Limb (tissue), 2 donors: ENCODE measurements at regions not wholly inside any gene's neighbourhood (a gene's known extent, or its start where the extent isn't known, plus 50 kb on each side); places are given as distances from the start of the nearest gene placed in this dataset.

Experiments
- DNase-seq, 2 donors: peaks; one replicate each; pipeline ENCODE4 v3.0.0-alpha.2; 2016; ENCODE audit errors: extremely low spot score in 2 of 2

- DNase-seq: no peak
These were observed 136.9 kb downstream of the RBFOX3 start for GRCh38 chr17:79473876-79474440.

DNA sequence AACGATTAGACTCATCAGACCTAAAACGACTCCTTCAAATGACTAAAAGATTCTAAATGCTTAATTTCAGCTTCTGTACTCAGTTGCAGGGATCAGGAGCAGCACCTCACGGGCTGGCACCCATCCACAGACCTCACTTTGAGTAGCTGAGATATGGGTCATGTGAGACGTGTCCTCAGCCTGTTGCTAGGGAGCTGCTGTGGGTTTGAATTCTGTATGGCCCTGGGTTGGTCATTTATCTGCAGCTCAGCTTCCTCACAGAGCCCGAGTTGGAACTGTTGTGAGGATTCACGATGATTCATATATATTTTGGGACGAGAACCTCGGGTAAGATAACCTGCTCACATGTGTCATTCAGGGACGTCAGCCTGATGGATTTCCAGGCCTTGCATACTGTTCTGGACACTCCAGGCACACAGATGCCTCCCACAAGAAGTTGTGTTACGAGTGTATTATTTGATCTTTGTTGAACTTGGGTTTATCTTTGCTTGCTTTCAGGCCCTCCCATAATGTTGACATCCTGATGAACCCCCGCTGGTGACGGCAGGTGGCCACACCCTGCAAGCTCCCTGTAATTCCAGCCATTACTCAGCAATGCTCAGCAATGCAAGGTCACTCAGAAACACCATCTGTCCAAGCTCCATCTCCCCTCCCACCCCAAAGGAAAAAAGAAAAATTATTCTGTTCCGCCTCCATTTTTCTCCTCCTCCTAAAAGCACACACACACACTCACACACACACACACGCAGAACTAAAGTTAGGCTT lies 137.6 kb downstream of the RBFOX3 start:
- peak in 1 of 2 donors; percentile 42 for DNase-seq

- no peak for DNase-seq
These were observed 140.1 kb downstream of the RBFOX3 start for GRCh38 chr17:79470754-79471153.

DNA sequence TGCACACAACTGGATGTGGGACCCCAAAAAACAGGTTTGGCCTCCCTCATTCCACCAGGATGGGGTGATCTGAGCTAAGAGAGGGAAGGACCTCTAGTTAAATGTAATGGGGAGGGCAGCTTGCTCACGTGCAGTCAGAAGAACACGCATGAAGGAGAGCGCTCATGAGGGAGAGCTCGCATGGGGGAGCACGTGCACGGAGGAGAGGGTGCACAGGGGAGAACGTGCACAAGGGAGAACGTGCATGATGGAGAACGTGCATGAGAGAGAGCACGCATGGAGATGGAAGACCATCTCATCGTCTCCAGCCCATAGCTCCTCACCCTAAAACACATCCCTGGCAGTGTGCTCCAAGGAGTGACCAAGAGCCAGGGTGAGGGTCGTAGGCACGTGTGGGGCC lies 141.2 kb downstream of the RBFOX3 start:
- no peak for DNase-seq

- DNase-seq: no peak
These were observed 142.5 kb downstream of the RBFOX3 start for GRCh38 chr17:79468183-79468944.

DNA sequence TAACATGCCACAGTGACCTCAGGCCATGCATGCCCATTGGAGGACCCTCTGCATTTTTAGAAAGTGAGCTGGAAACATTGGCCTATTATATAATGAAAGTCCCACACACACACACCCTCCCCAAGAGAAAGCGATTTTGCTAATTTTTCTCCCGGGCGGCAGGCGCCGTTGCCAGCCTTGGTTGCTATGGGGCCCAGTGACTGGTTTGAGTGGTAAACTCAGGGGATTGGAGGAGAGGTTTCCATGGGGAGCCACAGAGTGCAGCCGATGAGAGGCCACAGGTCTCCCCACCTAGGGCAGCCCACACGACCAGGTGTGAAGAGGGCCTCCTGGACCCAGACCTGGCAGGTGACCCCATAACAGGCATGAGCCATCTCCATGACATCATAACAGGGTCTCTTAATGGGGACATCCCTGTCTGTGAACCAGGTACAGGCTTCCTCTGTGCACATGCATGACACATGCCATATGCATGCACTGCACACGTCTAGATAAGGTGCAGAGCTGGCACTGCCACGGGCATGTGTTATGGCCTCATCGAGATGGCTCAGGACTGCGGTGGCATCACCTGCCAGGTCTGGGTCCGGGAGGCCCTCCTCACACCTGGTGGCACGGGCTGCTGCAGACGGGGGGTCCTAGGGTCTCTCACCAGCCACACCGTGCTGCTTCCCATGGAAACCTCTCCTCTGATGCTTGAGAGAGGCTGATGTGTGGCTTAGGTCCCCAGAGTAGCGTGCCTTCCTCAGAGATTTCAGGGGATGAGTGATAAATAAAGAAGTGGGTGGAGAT lies 144.1 kb downstream of the RBFOX3 start:
- no peak for DNase-seq

DNA sequence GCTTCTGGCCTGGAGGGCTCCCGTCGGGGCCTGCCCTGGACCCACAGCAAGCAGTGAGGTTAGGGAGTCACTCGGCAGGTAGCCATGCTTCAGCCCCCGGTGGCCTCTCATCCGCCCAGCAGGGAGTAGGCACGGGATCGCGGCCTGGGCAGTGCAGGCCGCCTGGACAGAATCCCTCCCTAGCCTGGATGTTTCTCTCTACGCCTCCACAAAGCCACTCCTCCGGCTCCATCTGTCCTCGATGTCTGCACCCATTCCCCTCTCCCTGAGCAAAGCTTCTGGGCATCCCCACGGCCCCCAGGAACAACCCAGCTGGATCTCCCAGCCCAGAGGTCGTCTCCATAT lies 145.2 kb downstream of the RBFOX3 start:
- no peak for DNase-seq

DNA sequence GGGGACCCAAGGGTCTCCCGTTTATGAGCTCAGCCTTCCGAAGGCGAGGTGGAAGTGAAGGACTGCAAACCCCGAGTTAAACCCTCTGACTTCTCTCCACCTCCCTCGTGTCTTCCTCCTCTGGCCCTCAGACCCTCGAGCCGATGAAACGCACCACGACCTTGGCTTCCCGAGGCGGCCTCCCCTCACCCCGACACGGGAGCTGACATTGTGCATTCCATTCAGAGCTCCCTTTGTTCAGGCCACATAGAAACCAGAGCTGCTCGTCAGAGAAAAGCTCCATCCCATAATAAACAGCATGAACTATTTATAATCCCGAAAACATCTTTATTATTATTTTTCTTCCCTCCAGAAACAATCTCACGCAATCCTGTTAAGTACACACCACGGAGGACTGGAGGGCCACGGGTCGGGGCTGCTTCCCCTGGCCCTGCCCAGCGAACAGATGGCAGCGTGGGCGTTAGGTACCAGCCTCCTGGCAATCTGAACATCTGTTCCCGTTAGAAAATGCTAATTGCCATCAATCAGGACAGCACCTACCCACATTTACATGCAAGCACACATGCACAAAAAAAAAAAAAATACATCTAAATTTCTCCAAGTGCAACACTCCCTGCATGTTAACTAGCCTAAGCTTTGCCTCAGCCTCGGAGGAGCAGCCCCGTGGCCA lies 145.7 kb downstream of the RBFOX3 start:
- no peak for DNase-seq

DNA sequence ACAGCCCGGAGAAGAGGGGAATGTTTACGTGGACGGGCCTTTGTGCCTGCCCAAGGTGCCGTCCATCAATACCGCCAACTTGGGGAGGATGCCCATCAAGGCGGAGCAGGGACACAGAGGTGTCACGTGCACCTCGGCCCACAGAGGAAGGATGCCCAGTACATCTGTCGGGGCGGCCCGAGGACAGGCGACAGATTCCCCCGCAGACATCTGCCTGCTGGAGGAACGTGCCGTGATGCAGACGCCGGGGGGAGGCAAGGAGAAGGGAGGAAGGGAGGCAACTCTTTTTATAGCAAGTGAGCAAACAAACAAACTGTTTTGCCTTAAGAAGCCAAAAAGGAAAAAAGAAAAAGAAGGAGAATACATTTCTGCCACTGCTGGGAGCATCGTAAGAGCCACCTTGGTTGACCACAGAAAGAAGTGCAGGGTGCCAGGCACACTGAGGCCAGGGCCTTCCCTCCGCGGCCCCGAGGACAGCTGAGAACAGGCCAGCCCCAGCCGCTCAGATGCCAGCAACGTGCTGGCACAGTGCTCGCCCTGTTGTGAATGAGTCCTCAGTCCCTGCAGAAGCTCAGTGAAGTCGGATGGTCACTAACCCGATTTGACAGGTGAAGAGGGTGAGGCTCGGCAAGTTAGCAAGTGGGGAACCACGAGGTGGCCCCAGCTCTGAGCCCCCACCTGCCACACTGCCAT lies 146.4 kb downstream of the RBFOX3 start:
- no peak for DNase-seq

DNA sequence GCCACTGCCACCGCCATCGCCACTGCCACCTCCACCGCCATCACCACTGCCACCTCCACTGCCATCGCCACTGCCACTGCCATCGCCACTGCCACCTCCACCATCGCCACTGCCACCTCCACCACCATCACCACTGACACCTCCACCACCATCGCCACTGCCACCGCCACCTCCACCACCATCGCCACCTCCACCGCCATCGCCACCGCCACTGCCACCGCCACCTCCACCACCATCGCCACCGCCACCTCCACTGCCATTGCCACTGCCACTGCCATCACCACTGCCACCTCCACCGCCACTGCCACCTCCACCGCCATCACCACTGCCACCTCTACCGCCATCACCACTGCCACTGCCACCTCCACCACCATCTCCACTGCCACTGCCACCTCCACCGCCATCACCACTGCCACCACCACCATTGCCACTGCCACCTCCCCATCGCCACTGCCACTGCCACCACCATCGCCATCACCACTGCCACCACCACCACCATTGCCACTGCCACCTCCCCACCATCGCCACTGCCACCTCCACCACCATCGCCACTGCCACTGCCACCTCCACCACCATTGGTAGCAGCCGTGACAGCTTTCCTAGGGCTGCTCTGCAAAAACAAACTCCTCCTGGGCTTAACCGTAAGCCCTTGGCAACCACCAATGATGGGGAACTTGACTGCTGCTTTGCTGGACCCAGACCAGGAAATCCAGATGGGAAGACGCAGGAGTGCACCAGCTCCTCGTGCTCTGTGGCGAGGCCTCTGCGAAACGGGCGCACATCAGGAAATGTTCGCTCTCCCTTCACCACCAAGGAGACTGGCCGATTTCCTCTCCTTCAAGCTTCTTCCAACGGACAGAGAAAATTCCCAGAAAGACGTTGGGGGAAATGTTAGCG lies 147.2 kb downstream of the RBFOX3 start:
- no peak for DNase-seq

GRCh38 chr17:79461041-79461440 lies 149.8 kb downstream of the RBFOX3 start:
- DNase-seq: no peak

DNA sequence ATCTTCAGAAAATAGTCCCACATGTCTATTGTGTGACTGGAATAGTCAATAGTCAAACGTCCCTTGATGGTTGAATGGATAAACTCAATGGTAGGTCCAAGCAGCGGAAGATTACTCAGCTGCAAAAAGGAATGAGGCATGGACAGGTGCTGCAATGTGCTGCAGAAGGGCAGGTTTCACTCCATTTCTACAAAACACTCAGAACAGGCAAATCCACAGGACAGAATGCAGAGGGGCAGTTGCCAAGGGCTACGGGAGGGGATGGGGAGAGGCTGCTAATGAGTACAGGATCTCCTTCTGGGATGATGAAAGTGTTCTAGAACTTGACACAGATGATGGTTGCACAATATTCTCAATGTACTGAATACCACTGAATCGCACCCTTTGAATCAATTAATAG lies 151.0 kb downstream of the RBFOX3 start:
- DNase-seq: no peak

DNA sequence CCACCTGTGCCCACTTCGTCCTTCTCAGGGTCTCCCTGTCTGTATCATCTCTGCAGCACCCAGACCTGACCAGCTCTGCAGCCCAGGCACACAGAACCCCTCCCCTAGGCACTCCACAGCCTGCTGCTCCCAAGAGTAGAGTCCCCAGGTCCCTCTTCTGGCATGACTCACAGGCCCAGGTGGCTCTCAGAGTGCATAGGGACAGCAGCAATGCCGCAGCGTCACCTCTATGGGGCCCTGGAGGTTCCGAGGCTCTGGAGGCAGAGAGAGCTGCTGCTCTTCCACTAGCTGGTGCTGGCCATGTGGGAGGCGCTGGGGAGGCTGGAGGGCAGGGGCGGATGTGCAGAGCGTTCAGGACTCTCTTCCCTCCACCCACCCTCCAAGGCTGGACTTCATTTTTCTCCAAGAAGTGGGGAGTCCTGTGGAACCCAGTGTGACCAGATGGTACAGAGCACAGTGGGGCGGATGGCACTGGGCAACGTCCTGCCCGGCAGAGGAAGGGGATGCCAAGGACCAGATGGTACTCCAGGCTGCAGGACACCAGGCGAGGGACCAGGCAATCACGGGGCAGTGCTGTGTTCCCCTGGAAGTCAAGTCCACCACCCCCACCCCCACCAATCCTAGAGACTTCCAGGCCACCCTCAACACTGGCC lies 151.7 kb downstream of the RBFOX3 start:
- no peak for DNase-seq

- no peak for DNase-seq
These were observed 152.5 kb downstream of the RBFOX3 start for GRCh38 chr17:79458356-79458755.

DNA sequence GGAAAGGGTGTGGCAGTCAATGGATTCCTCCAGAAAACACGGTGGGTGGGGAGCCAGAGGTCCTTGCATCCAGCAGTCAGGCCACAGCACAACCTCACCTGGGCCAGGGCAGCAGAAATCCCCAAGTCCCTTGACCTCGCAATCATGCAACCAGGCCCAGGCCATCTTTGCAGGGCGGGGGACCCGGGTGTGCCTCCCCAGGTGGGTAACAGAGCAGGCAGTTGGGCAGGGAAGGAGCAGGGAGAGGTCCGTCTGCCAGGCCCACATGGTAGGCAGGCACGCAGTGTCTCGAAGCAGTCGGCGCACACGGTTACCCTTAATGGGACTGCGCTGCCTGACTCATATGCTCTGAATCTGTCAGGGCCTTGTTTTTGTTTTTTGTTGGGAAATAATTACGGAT lies 153.0 kb downstream of the RBFOX3 start:
- DNase-seq: no peak

GRCh38 chr17:79457376-79457775 lies 153.5 kb downstream of the RBFOX3 start:
- DNase-seq: no peak

DNA sequence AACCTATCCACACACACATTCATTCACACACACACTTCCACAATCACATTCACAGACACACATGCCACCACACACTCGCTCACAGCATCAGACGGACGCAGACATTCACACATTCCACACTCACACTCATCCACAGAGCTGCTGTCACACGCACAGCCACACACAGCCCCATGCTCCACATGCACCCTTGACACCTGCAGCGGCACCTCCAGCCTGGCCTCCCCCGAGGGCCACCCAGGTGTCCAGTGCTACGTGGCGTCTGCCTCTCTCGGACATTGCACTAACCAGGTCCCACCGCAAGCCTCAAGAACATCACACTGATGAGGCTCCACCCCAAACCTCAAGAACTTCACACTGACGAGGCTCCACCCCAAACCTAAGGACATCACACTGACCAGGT lies 155.2 kb downstream of the RBFOX3 start:
- DNase-seq: no peak

- no peak for DNase-seq
These were observed 156.0 kb downstream of the RBFOX3 start for GRCh38 chr17:79454826-79455225.

GRCh38 chr17:79453481-79453880 lies 157.4 kb downstream of the RBFOX3 start:
- DNase-seq: no peak
